ENCODE measurements at regions not wholly inside any gene's neighbourhood (a gene's known extent, or its start where the extent isn't known, plus 50 kb on each side); places are given as distances from the start of the nearest gene placed in this dataset.

GRCh38 chr9:1261266-1261665 is 211.1 kb downstream of the DMRT2 start:
- DNase-seq (ENCODE audit: low read depth in 2 of 3, low spot score in 2 of 3) = no peak

GRCh38 chr9:1261879-1262766 is 212.0 kb downstream of the DMRT2 start:
- no peak for DNase-seq (ENCODE audit: low read depth in 2 of 3, low spot score in 2 of 3)

GRCh38 chr9:1267141-1267570 is 217.0 kb downstream of the DMRT2 start:
- no peak for DNase-seq (ENCODE audit: low read depth in 2 of 3, low spot score in 2 of 3)

GRCh38 chr9:1267581-1267980 is 217.4 kb downstream of the DMRT2 start:
- DNase-seq (ENCODE audit: low read depth in 2 of 3, low spot score in 2 of 3) = no peak

GRCh38 chr9:1269533-1270315 is 219.6 kb downstream of the DMRT2 start:
- DNase-seq (ENCODE audit: low read depth in 2 of 3, low spot score in 2 of 3) = no peak

- DNase-seq (ENCODE audit: low read depth in 2 of 3, low spot score in 2 of 3) = no peak
Observed at GRCh38 chr9:1271367-1271766, 221.2 kb downstream of the DMRT2 start.

GRCh38 chr9:1271786-1272185 is 221.6 kb downstream of the DMRT2 start:
- DNase-seq (ENCODE audit: low read depth in 2 of 3, low spot score in 2 of 3) = no peak

GRCh38 chr9:1272488-1272887 is 222.3 kb downstream of the DMRT2 start:
- DNase-seq (ENCODE audit: low read depth in 2 of 3, low spot score in 2 of 3) = no peak

- DNase-seq (ENCODE audit: low read depth in 2 of 3, low spot score in 2 of 3) = no peak
Observed at GRCh38 chr9:1273859-1274258, 223.7 kb downstream of the DMRT2 start.

- no peak for DNase-seq (ENCODE audit: low read depth in 2 of 3, low spot score in 2 of 3)
Observed at GRCh38 chr9:1274334-1274733, 224.2 kb downstream of the DMRT2 start.

GRCh38 chr9:1276474-1276873 is 226.3 kb downstream of the DMRT2 start:
- no peak for DNase-seq (ENCODE audit: low read depth in 2 of 3, low spot score in 2 of 3)

GRCh38 chr9:1284727-1285126 is 234.6 kb downstream of the DMRT2 start:
- DNase-seq (ENCODE audit: low read depth in 2 of 3, low spot score in 2 of 3) = no peak

- DNase-seq (ENCODE audit: low read depth in 2 of 3, low spot score in 2 of 3) = no peak
Observed at GRCh38 chr9:1285526-1285925, 235.4 kb downstream of the DMRT2 start.

- DNase-seq (ENCODE audit: low read depth in 2 of 3, low spot score in 2 of 3) = no peak
Observed at GRCh38 chr9:1292384-1292783, 242.2 kb downstream of the DMRT2 start.

- DNase-seq (ENCODE audit: low read depth in 2 of 3, low spot score in 2 of 3) = no peak
Observed at GRCh38 chr9:1294641-1295258, 244.6 kb downstream of the DMRT2 start.

- no peak for DNase-seq (ENCODE audit: low read depth in 2 of 3, low spot score in 2 of 3)
Observed at GRCh38 chr9:1296331-1296730, 246.2 kb downstream of the DMRT2 start.

- no peak for DNase-seq (ENCODE audit: low read depth in 2 of 3, low spot score in 2 of 3)
Observed at GRCh38 chr9:1298046-1298445, 247.9 kb downstream of the DMRT2 start.

- DNase-seq (ENCODE audit: low read depth in 2 of 3, low spot score in 2 of 3) = no peak
Observed at GRCh38 chr9:1300941-1301340, 250.8 kb downstream of the DMRT2 start.

GRCh38 chr9:1303932-1304331 is 253.8 kb downstream of the DMRT2 start:
- DNase-seq (ENCODE audit: low read depth in 2 of 3, low spot score in 2 of 3) = no peak

- DNase-seq (ENCODE audit: low read depth in 2 of 3, low spot score in 2 of 3) = no peak
Observed at GRCh38 chr9:1311462-1312042, 261.4 kb downstream of the DMRT2 start.

GRCh38 chr9:1319436-1319835 is 269.3 kb downstream of the DMRT2 start:
- no peak for DNase-seq (ENCODE audit: low read depth in 2 of 3, low spot score in 2 of 3)

Data from hematopoietic multipotent progenitor cell (in vitro differentiated cells).